ENCODE measurements at regions not wholly inside any gene's neighbourhood (a gene's known extent, or its start where the extent isn't known, plus 50 kb on each side); places are given as distances from the start of the nearest gene placed in this dataset.
A peak's percentile ranks its signal among the peaks of the same experiment; 100 is the strongest.

DNA sequence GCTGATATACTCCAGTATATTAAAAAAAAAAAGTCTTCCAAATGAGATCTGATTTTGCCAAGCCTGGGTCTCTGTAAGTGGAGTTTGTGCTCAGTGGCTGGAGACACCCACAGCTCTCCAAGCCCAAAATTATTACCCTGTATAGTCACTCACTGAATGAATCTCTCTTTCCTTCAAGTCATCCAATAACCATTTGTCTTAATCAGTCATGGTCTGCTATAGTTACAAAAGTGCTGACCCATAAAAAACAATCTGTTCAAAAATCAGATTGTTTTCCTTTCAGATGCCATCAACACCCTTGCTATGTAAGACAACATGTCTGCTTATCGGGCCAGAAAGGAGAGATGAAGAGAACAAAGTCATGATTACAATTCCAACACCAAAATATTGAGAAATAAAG is 159.4 kb upstream of the FST start:
- H3K9me1 ChIP-seq (ENCODE audit: control insufficient read depth, extremely low read depth, insufficient read depth, low read length): no peaks in the 10 kb centered on the region
- FAIRE-seq: peak; percentile 76
- H3K4me3 ChIP-seq (ENCODE audit: control insufficient read depth in 2 of 3, extremely low read depth in 1 of 3, insufficient read depth in 2 of 3, low read depth in 1 of 3, low read length in 3 of 3): peak overlapping the region in 1 of 3 experiments; percentile 24
- DNase-seq (ENCODE audit: low read depth, low spot score): no peak
- peak overlapping the region; percentile 28 for H3K4me2 ChIP-seq (ENCODE audit: control insufficient read depth, extremely low read depth, insufficient read depth, low read depth, low read length)
- H3K27ac ChIP-seq (ENCODE audit: control insufficient read depth, insufficient read depth, low read length): peak overlapping the region; percentile 100
- no peak overlapping the region for H2AFZ ChIP-seq (ENCODE audit: control insufficient read depth, low read length)
- H3K4me1 ChIP-seq (ENCODE audit: control insufficient read depth, extremely low read depth, insufficient read depth, low read length): peaks cover 76% of the 10 kb centered on the region
- no peaks in the 10 kb centered on the region for H4K20me1 ChIP-seq (ENCODE audit: control insufficient read depth, extremely low read depth, insufficient read depth, low read length)
- H3K79me2 ChIP-seq (ENCODE audit: control insufficient read depth, insufficient read depth, low read length): no peaks in the 10 kb centered on the region
- H3K9ac ChIP-seq (ENCODE audit: control insufficient read depth, extremely low read depth, insufficient read depth, low read length): peak overlapping the region; percentile 61
- TF ChIP-seq, protein P1, sequence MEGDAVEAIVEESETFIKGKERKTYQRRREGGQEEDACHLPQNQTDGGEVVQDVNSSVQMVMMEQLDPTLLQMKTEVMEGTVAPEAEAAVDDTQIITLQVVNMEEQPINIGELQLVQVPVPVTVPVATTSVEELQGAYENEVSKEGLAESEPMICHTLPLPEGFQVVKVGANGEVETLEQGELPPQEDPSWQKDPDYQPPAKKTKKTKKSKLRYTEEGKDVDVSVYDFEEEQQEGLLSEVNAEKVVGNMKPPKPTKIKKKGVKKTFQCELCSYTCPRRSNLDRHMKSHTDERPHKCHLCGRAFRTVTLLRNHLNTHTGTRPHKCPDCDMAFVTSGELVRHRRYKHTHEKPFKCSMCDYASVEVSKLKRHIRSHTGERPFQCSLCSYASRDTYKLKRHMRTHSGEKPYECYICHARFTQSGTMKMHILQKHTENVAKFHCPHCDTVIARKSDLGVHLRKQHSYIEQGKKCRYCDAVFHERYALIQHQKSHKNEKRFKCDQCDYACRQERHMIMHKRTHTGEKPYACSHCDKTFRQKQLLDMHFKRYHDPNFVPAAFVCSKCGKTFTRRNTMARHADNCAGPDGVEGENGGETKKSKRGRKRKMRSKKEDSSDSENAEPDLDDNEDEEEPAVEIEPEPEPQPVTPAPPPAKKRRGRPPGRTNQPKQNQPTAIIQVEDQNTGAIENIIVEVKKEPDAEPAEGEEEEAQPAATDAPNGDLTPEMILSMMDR (optimal IDR thresholded peaks at IDR 0.05 in 1 of 3, IDR thresholded peaks at IDR 0.05 in 1 of 3, conservative IDR thresholded peaks at IDR 0.05 in 1 of 3; ENCODE audit: extremely low read depth in 1 of 3, insufficient read depth in 2 of 3, low read length in 3 of 3): no peak
- TF ChIP-seq EZH2 (IDR thresholded peaks at IDR 0.05; ENCODE audit: low read length): no peak
- H3K27me3 ChIP-seq (ENCODE audit: control insufficient read depth, extremely low read depth, insufficient read depth, low read length): no peaks in the 10 kb centered on the region
- peaks cover 3% of the 10 kb centered on the region for H3K9me3 ChIP-seq (ENCODE audit: control insufficient read depth, low read depth, low read length)
- H3K36me3 ChIP-seq (ENCODE audit: control insufficient read depth in 2 of 2, extremely low read depth in 1 of 2, insufficient read depth in 2 of 2, low read length in 2 of 2): peaks cover 0 to 1% of the 10 kb centered on the region in 2 experiments
- dilution Hi-C loops (cut with MboI; ENCODE audit: extremely low pct_ligation_motif_present, low sequenced_read_pairs): no loop called here

GRCh38 chr5:53321721-53322120 is 158.7 kb upstream of the FST start:
- FAIRE-seq (no peak), DNase-seq (ENCODE audit: low read depth, low spot score) (no peak)
- H3K4me3 ChIP-seq (ENCODE audit: control insufficient read depth in 2 of 3, extremely low read depth in 1 of 3, insufficient read depth in 2 of 3, low read depth in 1 of 3, low read length in 3 of 3): peak overlapping the region in 1 of 3 experiments; percentile 28
- TF ChIP-seq, protein P1 (optimal IDR thresholded peaks at IDR 0.05 in 1 of 3, IDR thresholded peaks at IDR 0.05 in 1 of 3, conservative IDR thresholded peaks at IDR 0.05 in 1 of 3; ENCODE audit: extremely low read depth in 1 of 3, insufficient read depth in 2 of 3, low read length in 3 of 3): no peak
- TF ChIP-seq EZH2 (IDR thresholded peaks at IDR 0.05; ENCODE audit: low read length): no peak
- peak overlapping the region; percentile 76 for H3K9ac ChIP-seq (ENCODE audit: control insufficient read depth, extremely low read depth, insufficient read depth, low read length)
- H3K9me1 ChIP-seq (ENCODE audit: control insufficient read depth, extremely low read depth, insufficient read depth, low read length): no peaks in the 10 kb centered on the region
- H3K36me3 ChIP-seq (ENCODE audit: control insufficient read depth in 2 of 2, extremely low read depth in 1 of 2, insufficient read depth in 2 of 2, low read length in 2 of 2): peaks cover 0 to 1% of the 10 kb centered on the region in 2 experiments
- no peaks in the 10 kb centered on the region for H4K20me1 ChIP-seq (ENCODE audit: control insufficient read depth, extremely low read depth, insufficient read depth, low read length)
- H3K4me2 ChIP-seq (ENCODE audit: control insufficient read depth, extremely low read depth, insufficient read depth, low read depth, low read length): peak overlapping the region; percentile 54
- H3K9me3 ChIP-seq (ENCODE audit: control insufficient read depth, low read depth, low read length): peaks cover 2% of the 10 kb centered on the region
- H3K79me2 ChIP-seq (ENCODE audit: control insufficient read depth, insufficient read depth, low read length): no peaks in the 10 kb centered on the region
- H3K27me3 ChIP-seq (ENCODE audit: control insufficient read depth, extremely low read depth, insufficient read depth, low read length): no peaks in the 10 kb centered on the region
- H2AFZ ChIP-seq (ENCODE audit: control insufficient read depth, low read length): no peak overlapping the region
- dilution Hi-C loops (cut with MboI; ENCODE audit: extremely low pct_ligation_motif_present, low sequenced_read_pairs): no loop called here
- H3K4me1 ChIP-seq (ENCODE audit: control insufficient read depth, extremely low read depth, insufficient read depth, low read length): peaks cover 82% of the 10 kb centered on the region
- H3K27ac ChIP-seq (ENCODE audit: control insufficient read depth, insufficient read depth, low read length): peak overlapping the region; percentile 100

Measured in keratinocyte (primary cell).